HG02678 (cell line): ENCODE measurements at regions not wholly inside any gene's neighbourhood (a gene's known extent, or its start where the extent isn't known, plus 50 kb on each side); places are given as distances from the start of the nearest gene placed in this dataset.

Experiments used
- ATAC-seq: cut with Tn5 transposase; IDR thresholded peaks from one replicate; pipeline ENCODE4 v1.9.1; 2021; ENCODE audit warnings: mild to moderate bottlenecking, moderate library complexity; ENCODE audit not compliant: unreplicated experiment

DNA sequence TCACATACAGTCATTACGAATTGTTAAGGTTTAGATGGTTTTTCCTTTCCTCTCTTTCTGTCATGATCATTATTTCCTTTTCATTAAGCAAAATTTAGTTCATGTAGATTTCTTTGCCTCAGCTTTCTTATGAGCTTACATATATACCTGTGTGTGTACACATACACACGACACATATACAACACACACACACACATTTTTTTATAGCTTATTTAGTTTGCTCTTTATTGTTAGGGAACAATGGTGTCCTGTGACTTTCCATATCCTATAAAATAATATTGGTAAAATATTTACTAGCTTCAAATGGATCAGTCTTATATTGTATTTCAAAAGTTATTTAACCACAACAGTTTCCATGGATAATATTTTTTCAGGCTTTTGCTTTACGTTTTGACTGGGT, 840.7 kb downstream of the PCDH18 start:
- ATAC-seq = no peak

DNA sequence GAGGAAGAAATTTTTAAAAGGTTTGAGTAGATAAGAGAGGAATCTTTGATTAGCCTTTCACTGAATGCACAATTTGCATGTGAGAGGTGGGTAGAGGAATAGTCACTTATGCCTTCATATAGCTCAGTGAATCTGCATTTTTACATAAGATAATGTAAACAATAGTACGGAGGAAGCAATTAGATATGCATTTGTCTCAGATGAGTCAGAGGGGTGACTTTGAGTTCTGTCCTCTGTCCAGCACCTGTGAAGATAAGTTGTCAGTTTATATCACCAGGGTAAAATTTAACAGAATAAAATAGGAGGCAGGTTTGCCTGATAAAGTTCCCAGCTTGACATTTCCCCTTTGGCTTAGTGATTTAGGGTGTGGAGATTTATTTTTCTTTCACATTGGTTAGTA, 841.9 kb downstream of the PCDH18 start:
- ATAC-seq = no peak

- no peak for ATAC-seq
These were observed 844.7 kb downstream of the PCDH18 start for GRCh38 chr4:136687596-136687995.

- ATAC-seq = no peak
These were observed 845.2 kb downstream of the PCDH18 start for GRCh38 chr4:136687118-136687517.

- no peak for ATAC-seq
These were observed 851.5 kb downstream of the PCDH18 start for GRCh38 chr4:136680761-136681160.

DNA sequence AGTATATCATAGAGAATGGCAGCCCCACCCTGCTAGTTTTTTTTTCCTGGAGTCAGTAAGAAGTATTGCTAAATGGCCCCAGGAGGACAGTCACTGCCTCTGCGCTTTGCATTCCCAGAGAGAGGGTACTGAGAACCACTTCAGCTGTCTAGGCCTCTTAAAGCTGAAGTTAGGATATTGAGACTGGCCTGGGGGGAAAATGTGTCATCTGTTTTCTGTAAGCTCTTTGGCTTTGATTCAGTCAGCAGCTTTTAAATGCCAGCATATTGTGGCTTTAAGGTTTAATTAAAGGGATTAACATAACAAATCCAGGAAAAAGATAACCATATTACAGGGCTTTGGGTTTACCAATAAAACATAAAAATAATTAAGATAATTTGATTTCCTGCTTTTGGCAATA, 852.0 kb downstream of the PCDH18 start:
- no peak for ATAC-seq

- ATAC-seq = no peak
These were observed 862.0 kb downstream of the PCDH18 start for GRCh38 chr4:136670265-136670664.

DNA sequence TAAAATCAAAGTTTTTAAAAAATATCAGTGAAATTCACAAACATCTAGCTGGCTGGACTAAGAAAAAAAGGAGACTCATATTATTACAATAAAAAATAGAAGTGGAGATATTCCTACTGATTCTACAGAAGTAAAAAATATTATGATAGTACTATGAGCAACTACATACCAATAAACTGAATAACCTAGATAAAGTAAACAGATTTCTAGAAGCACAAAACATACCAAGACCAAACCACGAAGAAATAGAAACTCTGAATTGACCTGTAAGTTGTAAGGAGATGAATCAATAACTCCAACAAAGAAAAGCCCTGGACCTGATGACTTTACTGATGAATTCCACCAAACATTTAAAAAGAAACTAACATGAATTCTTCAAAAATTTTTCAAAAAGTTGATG, 867.3 kb downstream of the PCDH18 start:
- no peak for ATAC-seq

DNA sequence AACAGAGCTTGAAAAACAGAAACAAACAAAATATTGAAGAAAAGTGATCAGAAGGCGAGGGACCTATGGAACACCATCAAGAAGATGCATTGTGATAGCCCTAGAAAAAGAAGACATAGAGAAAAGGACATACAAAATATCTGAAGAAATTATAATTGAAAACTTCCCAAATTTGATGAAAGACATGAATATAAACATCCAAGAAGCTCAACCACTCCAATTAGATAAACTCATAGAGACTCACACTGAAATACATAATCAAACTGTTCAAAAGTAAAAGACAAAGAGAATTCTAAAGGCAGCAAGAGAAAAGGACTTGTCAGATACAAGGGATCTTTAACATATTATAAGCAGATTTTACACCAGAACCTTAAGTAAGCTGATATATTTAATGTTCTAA, 869.8 kb downstream of the PCDH18 start:
- no peak for ATAC-seq

DNA sequence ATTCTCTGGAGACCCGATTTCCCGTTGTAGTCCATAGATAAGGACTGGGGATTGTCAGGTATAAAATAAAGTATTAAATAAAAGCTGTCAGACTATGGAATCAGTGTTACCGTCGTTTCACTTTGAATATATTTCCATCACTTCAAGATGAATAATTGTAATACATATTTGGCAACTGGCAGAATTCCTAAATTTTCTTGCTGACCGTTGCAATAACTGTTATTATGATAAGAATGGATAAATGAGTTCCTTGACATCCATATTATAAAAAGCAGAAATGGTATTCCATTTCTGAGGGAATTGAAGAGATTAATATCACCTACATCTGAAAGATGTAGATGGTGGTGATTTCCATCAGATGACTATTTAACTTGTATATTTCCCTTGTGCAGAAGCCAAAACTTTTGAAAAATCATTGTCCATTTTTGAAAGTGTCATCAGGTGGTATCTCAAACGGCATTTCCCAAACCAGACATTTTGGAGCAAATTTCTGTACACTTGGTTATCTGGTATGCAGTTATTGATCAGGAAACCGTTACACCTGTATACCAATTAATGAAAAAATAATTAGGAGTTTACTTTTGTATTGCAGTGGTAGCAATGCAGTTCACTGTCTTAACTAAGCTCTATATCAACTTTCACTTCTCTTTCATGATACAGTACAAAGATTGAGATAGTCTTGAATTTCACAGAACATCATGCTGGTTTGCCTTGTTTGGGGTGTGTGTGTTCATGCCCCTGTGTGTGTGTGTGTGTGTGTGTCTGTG, 878.5 kb downstream of the PCDH18 start:
- no peak for ATAC-seq

DNA sequence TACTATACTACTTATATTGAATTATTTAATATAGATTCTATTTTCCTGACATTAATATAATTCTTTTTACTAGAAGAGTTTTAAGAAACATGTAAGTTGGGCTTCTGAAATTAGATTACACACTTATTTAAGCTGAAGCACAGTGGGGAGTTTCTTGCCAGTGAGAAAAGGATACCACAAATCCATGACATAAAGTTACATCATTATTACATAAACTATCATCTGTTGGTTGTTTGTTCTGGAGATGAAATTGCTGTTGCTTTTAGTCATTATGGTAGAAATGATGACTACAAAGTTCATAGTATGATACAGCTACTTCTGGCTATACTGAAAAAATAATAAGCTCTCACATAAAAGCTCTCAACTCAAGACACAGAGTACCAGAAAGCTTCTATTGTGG, 880.4 kb downstream of the PCDH18 start:
- ATAC-seq = no peak

DNA sequence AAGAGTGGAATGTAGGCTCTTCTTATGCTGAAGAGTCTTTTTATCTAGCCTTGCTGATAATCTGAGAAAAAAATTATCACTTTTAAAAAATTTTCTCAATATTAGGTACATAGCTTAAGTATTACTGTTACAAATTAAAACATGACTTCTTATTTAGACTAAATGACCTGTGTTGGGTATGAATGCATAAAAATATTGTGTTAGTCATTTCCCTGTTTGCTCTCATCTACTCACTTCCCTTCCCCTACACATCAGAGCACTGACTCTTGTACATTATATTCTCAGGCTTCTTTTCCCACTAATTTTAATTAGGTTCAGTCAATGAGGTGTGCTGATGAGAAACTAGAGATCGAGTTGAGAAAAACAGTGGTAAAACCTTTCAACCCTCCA, 881.0 kb downstream of the PCDH18 start:
- no peak for ATAC-seq

DNA sequence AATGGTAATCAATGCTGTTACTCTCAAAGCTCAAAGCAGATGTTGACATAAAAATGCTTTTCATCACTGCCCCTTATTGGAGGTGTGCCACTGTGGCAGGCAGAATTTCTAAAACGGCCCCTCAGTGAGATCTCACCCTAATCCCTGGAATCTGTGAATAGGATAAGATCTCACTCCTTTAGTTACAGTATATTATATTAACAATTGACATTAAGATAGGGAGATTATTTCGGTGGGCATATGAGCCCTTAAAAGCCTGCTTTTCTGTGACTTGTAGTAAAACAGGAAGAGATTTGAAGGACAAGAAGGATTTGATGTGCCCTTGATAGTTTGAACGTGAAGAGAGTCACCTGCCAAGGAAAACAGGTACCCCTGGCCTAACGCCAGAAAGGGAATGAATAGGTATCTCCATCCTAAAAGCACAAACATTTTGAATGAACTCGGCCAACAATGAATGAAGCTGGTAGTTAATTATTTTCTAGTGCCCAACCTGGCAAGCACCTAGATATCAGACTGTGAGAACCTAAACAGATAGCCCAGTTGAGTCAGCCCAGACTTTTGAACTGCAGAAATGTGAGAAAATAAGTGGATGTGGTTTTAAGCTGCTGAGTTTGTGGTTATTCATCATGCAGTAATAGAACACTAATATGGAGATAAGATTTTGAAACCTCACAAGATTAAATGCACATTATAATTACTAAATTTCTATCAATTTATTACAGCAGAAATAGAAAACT, 881.6 kb downstream of the PCDH18 start:
- peak; percentile 58 for ATAC-seq

GRCh38 chr4:136644279-136644678, 888.0 kb downstream of the PCDH18 start:
- no peak for ATAC-seq

DNA sequence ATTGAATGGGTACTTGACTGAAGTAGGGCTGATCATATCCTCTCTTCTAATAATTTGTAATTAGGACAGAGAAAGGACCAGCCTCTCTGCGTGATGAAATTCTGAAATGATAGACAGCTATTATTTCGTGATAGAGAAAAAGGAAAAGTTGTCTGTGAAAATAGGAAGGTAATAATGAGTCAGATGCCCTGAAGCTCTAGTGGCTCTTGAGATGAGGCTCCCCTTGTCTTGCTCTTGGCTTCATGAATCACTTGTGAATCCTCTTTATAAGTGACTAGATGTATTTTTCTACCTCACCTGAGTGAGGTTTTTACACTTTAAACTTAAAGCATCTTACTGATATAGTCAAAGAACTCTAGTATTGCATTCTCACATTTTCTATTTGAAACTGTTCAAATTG, 888.9 kb downstream of the PCDH18 start:
- no peak for ATAC-seq

DNA sequence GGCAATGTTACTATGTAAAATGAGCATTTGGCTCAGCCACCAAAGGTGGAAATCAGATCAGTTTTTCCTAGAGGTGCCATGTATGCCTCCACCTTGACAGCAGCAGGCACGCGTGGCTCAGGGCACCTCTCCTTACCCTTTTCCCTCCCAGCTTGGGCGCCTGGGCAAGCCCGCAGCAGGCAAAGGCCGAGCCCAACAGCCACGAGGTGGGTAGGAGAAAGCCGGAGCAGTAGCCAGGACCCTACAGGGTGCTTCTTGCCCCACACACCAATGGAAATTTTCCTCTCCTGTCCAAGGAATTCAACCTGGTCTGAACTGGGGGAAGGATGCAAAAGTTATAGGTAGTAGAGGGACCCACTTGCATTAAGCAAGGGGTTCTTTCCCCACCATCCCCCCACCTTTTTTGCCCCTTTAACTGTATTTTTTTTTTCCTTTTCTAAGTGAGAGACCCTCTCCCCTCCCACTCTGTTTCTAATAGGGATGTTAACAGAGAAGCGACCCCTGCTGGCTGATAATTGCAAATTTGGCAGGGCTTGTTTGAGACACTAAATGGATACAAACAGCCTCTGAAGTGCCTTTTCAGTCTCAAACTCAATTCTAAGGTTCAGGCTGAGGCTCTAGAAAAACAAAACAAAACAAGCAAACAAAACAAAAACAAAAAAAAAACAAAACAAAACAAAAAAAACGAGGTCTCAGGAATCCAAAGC, 895.1 kb downstream of the PCDH18 start:
- ATAC-seq = no peak

DNA sequence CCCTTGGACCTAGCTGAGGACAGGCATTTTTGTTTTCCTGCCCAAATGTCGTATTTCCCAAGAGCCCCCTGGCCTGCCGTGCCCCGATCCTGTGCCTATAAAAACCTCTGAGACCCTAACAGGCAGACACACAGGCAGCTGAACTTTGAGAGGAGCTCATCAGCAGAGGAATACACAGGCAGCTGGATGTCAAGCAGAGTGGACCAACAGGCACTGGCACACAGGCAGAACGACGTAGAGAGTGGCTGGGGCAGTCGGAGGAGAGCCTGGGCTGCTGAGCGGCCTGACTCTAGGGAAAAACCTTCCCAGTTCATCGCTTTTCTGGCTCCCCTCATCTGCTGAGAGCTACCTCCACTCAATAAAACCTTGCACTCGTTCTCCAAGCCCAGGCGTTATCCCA, 896.1 kb downstream of the PCDH18 start:
- ATAC-seq = no peak

GRCh38 chr4:136634121-136634520, 898.2 kb downstream of the PCDH18 start:
- no peak for ATAC-seq

- no peak for ATAC-seq
These were observed 932.4 kb downstream of the PCDH18 start for GRCh38 chr4:136599890-136600289.

- ATAC-seq = no peak
These were observed 941.9 kb downstream of the PCDH18 start for GRCh38 chr4:136590440-136590839.

DNA sequence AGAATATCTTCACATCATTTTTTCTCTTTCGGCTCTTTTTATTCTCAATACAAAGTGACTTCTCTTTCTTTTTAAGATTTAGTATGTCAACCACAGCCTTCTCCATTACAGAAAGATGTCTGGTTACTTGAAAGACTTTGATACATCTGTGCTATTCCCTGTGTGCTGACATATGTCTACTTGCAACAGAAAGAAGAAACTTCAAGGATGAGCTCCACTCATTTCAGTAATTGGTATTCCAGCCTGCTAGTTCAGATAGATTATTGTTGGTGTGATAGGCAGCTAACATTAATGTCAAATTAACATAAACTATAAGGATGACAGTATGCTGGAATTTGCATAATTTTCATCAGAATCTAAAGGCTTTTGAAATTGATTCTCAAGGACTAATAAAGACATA, 948.7 kb downstream of the PCDH18 start:
- no peak for ATAC-seq

- ATAC-seq = no peak
These were observed 951.2 kb downstream of the PCDH18 start for GRCh38 chr4:136581119-136581518.
